GM18508 (cell line): ENCODE measurements at regions not wholly inside any gene's neighbourhood (a gene's known extent, or its start where the extent isn't known, plus 50 kb on each side); places are given as distances from the start of the nearest gene placed in this dataset.
"Not testable (repeated sequence)": the region's sequence is repeated elsewhere in the genome, so short reads cannot be mapped to it uniquely, and the experiment has no call there.

Source experiments
- ATAC-seq: cut with Tn5 transposase; IDR thresholded peaks from one replicate; pipeline ENCODE4 v1.9.1; 2021; ENCODE audit warnings: moderate number of reproducible peaks; ENCODE audit not compliant: insufficient read depth, unreplicated experiment

DNA sequence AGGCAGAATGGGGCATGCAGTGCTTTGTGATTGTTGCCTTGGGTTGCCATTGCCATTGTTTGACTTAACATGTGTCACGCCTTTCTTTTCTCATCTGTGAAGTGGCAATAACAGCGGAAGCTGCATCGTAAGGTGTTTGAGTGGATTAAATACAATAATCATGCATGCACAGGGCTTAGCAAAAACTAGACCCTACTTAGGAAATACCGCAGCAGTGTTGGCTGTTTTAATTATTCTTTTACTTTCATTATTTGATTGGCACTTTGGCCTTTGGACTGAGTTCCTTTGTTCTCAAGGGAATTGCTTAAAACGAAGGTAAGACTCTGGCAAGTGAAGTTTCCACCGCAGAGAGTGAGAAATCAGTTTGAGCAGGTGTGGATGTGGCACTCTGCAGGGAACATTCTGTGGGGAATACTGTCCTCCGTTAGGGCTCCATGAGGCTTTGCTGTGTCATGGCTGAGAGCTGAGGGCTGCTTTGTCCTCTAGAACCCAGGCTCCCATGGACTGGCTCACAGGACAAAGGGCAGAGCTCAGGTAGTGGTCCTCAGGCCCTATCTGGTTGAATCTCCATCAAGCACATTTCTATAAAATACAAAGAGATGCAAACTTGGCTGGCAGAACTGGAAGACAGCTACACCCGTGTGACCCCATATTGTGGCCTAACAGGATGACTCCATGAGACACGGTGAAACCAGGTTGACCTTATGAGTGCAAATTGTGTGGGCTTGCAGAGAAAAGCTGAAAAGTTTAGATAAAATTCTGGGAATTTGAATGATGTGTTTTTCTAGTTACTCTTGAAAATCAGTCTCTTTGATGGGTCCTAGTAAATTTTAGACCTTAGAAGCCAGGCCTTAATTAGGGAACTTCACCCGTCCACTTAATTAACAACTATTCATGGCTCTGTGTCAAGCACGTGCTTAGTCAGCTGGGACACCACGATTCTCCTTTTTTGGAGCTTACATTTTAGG is 407.2 kb downstream of the KCNRG start:
- ATAC-seq = no peak

DNA sequence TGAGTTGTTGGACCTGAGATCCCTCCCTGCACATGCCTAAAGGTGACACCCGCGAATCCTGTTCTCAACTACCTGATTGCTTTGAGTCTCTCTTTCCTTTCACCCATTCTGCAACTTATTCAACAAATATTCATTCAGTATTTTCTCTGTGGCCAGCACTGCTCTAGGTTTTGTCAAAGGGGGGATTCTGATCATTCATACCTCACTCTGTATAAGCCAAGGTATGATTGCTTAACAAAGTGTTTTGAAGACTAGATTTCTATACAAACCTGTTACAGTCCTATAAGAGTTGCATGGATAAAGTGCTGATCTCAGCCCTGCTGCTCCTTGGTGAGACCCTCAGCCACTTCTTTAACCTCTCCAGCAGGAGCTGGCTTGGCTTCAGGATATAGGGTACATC is 409.7 kb downstream of the KCNRG start:
- ATAC-seq = no peak

DNA sequence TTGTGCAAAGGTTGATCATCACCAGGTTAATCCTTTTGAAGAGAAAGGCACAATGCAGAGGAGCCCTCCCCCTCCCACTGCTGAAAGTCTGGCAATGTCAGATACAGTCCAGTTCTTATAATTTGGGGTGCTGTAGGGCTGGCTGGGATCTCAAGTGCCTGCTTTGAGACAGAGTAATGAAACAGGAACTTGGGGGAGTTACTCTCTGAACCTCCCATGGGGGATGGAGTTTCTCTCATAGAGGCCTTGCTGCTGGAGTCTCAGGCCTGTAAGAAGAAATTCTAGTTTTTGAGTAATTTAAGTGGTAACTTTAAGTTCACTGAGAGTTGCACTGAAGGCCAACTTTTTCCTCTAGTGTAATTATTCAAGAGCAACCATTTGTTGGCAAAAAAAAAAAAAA is 410.5 kb downstream of the KCNRG start:
- no peak for ATAC-seq

DNA sequence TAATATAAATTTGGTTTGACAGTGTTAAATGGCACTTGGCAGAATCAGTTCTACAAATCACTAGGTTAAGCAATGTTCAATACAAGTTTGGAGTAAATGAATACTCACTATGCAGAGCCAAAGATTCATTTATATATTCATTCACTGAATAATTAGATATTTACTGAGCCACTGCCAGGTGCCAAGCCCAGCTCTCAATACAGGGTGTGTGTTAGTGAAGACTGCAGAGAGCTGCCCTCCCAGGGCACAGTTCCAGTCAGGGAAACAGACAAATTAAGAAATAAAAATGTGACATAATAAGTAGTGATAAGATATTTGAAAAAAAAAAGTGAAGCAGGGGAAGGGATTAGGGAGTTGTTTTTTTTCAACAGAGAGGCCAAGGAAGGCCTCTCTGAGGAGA is 411.7 kb downstream of the KCNRG start:
- ATAC-seq = no peak

DNA sequence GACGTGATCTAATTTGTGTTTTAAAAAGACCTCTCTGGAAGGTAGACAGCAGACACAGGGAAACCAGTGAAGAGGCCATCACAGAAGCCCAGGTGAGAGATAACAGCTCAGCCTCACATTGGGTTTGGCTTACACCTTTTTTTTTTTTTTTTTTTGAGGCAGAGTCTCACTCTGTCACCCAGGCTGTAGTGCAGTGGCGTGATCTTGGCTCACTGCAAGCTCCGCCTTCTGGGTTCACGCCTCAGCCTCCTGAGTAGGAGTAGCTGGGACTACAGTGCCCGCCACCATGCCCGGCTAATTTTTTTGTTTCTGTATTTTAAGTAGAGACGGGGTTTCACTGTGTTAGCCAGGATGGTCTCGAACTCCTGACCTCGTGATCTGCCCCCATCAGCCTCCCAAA is 412.3 kb downstream of the KCNRG start:
- not testable (repeated sequence) for ATAC-seq

DNA sequence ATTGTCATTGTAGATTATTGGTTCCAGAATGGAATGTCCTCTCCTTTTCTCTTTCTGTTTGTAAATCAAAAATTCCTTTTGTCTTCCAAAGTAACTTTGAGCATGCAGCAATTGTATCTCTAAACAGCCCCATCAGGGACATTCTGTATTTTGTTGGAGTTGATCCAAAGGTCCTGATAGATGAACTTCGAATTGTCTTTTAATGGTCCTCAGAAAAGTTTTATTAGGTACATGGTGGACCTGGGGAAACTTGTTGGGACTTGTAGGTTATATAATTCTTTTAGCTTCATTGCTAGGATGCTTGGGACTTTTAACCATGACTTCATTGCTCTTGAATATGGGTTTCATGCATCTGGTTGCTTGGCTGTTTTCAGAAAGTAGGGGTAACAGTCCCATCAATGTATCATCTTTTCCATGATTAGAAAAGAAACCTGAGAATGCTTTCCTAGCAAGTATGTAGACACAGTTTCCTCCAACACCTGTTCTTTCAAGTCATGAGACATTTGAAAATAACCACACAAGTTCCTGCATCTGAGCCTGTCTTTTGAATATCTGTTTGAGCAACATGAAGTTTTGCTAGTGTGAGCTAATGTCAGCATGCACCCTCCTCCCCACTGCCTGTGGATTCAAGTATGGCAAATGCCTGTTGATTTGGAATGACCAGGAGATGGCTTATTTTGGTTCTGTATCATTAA is 413.1 kb downstream of the KCNRG start:
- ATAC-seq = no peak

DNA sequence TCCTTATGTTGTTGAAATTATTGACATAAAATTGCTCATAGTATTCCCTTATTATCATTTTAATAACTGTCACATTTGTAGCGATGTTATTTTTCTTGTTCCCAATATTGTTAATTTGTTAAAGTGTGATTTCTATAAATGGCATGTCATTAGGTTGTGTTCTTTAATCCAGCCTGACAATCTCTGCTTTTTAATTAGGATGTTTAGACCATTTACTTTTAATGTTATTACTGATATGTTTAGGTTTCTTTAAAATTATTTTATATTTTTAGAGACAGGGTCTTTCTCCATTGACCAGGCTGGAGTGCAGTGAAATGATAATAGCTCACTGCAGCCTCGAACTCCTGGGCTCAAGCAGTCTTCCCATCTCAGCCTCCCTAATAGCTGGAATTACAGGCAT is 408.5 kb downstream of the DLEU7 start:
- ATAC-seq = no peak

DNA sequence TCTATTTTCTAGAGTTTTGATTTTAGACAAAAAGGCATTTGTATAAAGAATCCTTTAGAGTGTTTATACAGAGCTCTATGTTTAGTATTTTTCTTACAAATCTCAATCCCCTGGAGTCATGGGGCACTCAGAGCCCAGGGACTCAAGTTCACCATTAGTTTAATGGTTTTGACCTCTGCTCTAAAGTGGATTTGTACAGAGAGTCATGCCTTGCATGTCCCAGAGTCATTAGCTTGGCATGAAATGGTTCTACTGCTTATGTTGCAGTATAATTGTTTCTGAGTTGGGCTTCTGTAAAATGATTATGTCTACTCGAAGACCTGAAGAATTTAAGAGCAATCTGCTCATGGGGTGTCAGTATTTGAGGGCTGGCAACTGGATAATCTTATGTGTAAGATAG is 406.2 kb downstream of the DLEU7 start:
- ATAC-seq = no peak

DNA sequence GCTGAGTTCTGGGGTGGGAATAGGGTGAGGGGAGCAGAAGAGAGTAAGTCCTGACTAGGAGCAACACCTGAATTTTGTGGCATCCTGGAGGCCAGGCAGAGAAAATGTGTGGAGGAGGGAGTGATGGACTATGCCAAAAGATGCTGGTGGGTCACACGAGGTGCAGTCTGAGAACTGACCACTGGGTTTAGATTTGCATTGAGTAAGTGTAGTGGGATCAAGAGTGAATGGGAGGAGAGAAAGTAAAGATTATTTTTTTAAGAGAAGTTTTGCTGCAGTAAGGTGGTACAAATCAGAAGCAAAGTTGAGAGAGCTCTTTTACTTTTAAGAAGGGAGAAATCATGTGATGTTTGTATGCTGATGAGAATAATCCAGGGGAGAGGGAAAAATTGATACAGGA is 405.1 kb downstream of the DLEU7 start:
- no peak for ATAC-seq

DNA sequence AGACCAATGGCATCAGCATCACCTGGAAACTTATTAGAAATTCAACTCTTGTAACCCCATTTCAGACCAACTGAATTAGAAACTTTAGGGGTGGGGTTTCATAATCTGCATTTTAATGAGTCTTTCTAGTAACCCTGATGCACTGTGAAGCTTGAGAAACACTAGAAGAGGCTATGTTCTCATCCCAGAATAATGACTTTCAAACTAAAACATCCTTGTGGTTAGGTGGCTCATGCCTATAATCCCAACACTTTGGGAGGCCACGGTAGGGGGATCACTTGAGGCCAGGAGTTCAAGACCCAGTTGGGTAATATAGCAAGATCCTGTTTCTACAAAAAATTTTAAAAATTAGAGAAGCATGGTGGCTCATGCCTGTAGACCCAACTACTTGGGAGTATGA is 402.4 kb downstream of the DLEU7 start:
- ATAC-seq = no peak

DNA sequence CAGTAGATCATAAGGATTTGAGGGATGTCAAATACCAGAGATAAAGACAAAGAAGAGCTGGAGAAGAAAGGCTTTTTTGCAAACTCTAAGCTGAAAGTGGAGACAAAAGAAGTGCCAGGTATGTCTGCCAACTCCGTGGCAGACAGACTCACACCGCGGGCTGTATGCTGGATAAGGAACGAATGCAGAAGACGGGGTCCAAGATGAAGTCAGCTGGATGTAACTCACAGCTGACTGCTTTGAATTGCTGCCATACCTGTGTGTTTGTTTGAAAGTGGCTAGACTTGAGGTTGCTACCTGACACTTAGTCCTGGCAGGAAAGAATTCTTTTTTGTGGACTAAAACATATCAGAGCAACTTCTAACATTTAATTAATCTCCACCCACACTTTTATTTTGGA is 398.8 kb downstream of the DLEU7 start:
- no peak for ATAC-seq

DNA sequence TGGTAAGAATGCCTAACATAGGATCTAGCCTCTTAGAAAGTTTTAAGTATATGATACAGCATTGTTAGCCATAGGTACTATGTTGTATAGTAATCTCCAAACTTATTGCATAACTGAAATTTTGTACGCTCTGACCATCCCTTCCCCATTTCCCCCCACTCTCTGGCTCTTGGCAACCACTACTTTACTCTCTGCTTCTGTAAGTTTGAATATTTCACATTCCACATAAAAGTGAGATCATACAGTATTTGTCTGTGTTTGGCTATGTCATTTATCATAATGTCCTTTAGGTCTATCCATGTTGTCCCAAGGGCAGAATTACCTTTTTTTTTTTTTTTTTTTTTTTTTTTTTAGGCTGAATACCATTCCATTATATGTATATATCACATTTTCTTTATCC is 396.9 kb downstream of the DLEU7 start:
- no peak for ATAC-seq

DNA sequence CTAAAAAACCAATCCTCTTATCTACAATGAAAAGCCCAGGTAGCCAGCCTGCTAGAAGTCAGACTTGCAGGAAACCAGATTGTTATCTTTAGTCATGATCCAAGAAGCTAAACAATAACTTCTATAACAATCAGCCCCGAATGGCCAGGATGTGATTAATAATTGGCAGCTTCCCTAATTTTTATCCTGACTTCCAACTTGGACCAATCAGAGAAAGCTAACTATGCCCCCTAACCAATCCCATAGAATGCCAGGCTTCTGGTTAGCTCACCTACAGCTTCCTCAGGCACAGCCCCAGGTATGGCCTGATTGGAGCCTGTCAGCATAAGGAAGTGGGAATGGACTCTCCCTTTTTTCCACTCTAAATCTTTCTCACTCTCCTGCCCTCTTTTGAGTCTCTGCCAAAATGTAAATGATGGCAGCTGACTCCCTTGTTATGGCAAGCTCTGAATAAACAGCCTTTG is 394.9 kb downstream of the DLEU7 start:
- no peak for ATAC-seq

DNA sequence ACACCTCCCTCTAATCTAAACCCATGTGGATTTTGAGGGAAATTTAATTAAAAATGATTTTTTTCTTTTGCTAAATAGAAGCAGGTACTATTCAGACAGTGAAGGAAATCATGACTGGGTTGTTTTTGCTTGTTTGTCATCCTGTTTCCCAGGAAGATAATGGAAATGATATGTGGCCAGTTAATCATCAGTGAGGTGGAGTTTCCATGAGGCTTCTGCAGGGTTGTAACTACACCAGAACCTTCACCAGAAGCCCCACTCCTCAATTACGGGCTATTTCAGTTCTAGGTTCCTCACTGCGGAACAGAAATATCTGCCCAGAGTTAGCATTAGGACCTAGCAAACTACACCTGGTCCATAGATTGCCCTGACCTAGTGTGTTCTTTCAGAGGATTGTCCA is 394.0 kb downstream of the DLEU7 start:
- ATAC-seq = no peak

DNA sequence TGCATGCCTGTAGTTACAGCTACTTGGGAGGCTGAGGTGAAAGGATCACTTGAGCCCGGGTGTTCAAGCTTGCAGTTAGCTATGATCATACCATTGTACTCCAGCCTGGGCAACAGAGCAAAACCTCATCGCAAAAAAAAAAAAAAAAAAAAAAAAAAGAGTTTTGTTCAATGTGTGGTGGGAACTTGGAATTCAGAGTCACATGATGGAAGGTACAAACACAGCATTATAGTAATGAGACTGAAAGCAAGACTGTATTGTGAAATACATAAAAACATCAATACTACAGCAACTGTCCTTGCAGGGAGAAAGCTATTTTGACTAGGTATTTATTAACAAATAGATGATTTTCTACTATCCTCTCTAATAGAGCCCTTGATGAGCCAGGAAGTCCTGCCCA is 393.2 kb downstream of the DLEU7 start:
- no peak for ATAC-seq

DNA sequence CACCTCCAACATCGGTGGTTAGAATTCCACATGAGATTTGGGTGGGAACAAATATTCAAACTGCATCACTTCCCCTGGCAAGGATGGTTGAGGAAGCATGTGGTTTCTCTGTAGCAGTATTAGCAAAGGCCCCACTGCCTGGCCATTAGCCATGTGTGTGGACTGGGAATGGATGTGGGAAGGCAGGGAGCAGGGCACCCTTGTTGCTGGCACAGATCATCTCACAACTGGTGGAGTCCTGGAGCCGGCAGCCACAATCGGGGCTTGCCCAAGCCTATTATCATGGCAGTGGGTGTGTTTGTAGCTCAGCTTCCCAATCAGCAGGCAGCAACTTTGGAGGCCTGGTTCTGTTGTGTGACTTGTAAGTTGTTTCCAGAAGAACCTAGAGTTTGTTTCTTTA is 391.9 kb downstream of the DLEU7 start:
- ATAC-seq = no peak

DNA sequence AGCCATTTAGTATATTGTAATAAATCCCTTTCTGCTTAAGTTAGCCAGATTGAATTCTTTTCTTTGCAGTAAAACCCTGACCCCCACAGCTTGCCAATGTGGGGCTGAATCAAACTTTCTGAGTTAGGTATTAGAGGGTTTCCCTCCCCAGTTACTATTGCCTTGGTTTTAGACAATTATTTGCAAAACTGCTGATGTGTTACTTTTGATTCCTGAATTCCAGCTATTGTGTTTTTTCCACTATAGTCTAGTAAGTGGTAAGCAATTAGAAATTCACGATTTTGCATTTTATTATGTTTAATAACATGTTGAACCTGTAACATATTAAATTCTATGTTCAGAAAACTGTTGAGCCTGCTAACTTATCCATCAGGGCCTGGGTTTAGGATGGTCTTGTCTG is 391.5 kb downstream of the DLEU7 start:
- ATAC-seq = no peak

DNA sequence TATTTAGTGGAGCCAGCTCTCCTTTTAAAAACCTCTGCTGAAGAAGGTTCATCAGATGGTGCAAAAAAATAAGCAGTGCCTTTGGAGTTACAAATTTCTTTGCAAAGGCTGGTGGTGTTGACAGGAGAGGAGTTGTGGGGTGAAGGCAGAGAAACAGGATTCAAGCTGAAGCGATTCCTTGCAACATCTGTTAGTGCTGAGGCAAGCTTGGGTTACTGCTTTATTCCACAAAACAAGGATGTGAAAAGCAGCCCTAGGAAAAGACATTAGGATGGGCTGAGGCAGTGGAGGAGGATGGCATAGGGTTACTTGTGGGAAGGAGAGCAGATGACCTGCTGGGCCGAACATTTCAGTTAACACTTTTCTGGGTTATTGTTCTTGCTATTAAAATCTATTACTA is 390.7 kb downstream of the DLEU7 start:
- ATAC-seq = no peak

DNA sequence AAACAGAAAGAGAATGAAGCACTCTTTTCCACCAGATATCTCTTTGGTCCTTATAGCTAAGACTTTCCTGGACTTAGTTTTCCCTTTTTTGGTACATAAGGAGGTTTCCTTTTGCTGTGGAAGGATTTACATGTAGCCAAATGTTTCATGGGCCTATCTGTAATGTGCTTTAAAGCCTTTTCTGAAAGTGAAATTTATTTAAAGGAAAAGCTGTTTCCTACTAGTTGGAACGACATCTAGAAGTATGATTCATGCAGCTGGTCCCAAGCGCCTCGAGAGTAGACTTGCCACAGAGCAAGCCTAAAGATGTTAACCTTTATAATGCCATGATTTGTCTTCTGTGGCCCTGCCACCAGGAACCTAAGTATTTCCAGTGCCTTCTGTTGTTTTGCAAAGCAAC is 390.3 kb downstream of the DLEU7 start:
- no peak for ATAC-seq

DNA sequence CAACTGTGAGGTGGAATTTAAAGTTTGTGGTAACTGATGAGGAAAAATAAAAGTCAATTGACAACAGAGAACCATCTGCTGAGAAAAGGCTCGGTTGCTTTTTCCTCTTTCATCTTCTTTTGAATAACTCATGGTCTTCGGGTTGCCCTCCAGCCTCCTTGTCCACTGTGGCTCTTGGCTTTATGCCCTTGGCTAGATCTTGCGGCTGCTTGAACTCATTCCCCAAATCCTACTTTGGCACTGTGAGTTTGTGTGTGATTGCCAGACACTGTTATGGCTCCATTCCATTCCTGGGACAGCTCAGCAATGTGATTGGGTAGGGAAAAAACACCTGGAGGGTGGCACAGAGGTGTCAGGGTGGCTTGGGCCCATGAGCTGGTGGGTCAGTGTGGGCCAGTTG is 387.4 kb downstream of the DLEU7 start:
- no peak for ATAC-seq
